ENCODE measurements at regions not wholly inside any gene's neighbourhood (a gene's known extent, or its start where the extent isn't known, plus 50 kb on each side); places are given as distances from the start of the nearest gene placed in this dataset.

GRCh38 chr2:125576558-125576957 lies 1079.4 kb upstream of the GYPC start:
- Histone ChIP-seq H3K27me3 (ENCODE audit: control insufficient read depth, insufficient read depth, low read length) (no peaks in the 10 kb centered on the region), H3K36me3 (ENCODE audit: control insufficient read depth, insufficient read depth, low read length) (no peaks in the 10 kb centered on the region), H3K9me3 (ENCODE audit: control insufficient read depth, low read depth, low read length) (no peaks in the 10 kb centered on the region), H3K4me1 (ENCODE audit: control insufficient read depth, insufficient read depth, low read length) (no peaks in the 10 kb centered on the region), H3K4me3 (ENCODE audit: low read length) (no peak overlapping the region), H3K27ac (ENCODE audit: low read length) (no peak overlapping the region)
- DNase-seq = no peak
- WGBS (ENCODE audit: insufficient coverage, low lambda C conversion rate) = 100% methylated on average over 2 of the region's 3 CpGs

- H3K4me3 ChIP-seq (ENCODE audit: low read length) = no peak overlapping the region
- no peaks in the 10 kb centered on the region for H3K27me3 ChIP-seq (ENCODE audit: control insufficient read depth, insufficient read depth, low read length)
- H3K4me1 ChIP-seq (ENCODE audit: control insufficient read depth, insufficient read depth, low read length) = no peaks in the 10 kb centered on the region
- H3K9me3 ChIP-seq (ENCODE audit: control insufficient read depth, low read depth, low read length) = no peaks in the 10 kb centered on the region
- no peaks in the 10 kb centered on the region for H3K36me3 ChIP-seq (ENCODE audit: control insufficient read depth, insufficient read depth, low read length)
- H3K27ac ChIP-seq (ENCODE audit: low read length) = no peak overlapping the region
- WGBS (ENCODE audit: insufficient coverage, low lambda C conversion rate) = no CpG with 5 or more reads among the region's 4 CpGs
- peak; percentile 4 to 11 for DNase-seq
These were observed 1074.4 kb upstream of the GYPC start for GRCh38 chr2:125581557-125581956.

GRCh38 chr2:125582516-125582915 lies 1073.4 kb upstream of the GYPC start:
- Histone ChIP-seq H3K4me3 (ENCODE audit: low read length) (no peak overlapping the region), H3K9me3 (ENCODE audit: control insufficient read depth, low read depth, low read length) (no peaks in the 10 kb centered on the region), H3K4me1 (ENCODE audit: control insufficient read depth, insufficient read depth, low read length) (no peaks in the 10 kb centered on the region), H3K36me3 (ENCODE audit: control insufficient read depth, insufficient read depth, low read length) (no peaks in the 10 kb centered on the region), H3K27ac (ENCODE audit: low read length) (no peak overlapping the region), H3K27me3 (ENCODE audit: control insufficient read depth, insufficient read depth, low read length) (no peaks in the 10 kb centered on the region)
- DNase-seq = no peak
- WGBS (ENCODE audit: insufficient coverage, low lambda C conversion rate) = no CpG with 5 or more reads among the region's 1 CpG

GRCh38 chr2:125584732-125585131 lies 1071.2 kb upstream of the GYPC start:
- Histone ChIP-seq H3K27ac (ENCODE audit: low read length) (no peak overlapping the region), H3K27me3 (ENCODE audit: control insufficient read depth, insufficient read depth, low read length) (no peaks in the 10 kb centered on the region), H3K9me3 (ENCODE audit: control insufficient read depth, low read depth, low read length) (no peaks in the 10 kb centered on the region), H3K4me3 (ENCODE audit: low read length) (no peak overlapping the region), H3K4me1 (ENCODE audit: control insufficient read depth, insufficient read depth, low read length) (no peaks in the 10 kb centered on the region), H3K36me3 (ENCODE audit: control insufficient read depth, insufficient read depth, low read length) (no peaks in the 10 kb centered on the region)
- no peak for DNase-seq
- 100% methylated on average over 1 of the region's 1 CpG for WGBS (ENCODE audit: insufficient coverage, low lambda C conversion rate)

GRCh38 chr2:125588780-125589179 lies 1067.2 kb upstream of the GYPC start:
- Histone ChIP-seq H3K27ac (ENCODE audit: low read length) (no peak overlapping the region), H3K4me1 (ENCODE audit: control insufficient read depth, insufficient read depth, low read length) (no peaks in the 10 kb centered on the region), H3K9me3 (ENCODE audit: control insufficient read depth, low read depth, low read length) (no peaks in the 10 kb centered on the region), H3K27me3 (ENCODE audit: control insufficient read depth, insufficient read depth, low read length) (no peaks in the 10 kb centered on the region), H3K4me3 (ENCODE audit: low read length) (no peak overlapping the region), H3K36me3 (ENCODE audit: control insufficient read depth, insufficient read depth, low read length) (no peaks in the 10 kb centered on the region)
- DNase-seq = no peak
- 100% methylated on average over 1 of the region's 1 CpG for WGBS (ENCODE audit: insufficient coverage, low lambda C conversion rate)

- Histone ChIP-seq H3K27ac (ENCODE audit: low read length) (no peak overlapping the region), H3K9me3 (ENCODE audit: control insufficient read depth, low read depth, low read length) (no peaks in the 10 kb centered on the region), H3K4me1 (ENCODE audit: control insufficient read depth, insufficient read depth, low read length) (no peaks in the 10 kb centered on the region), H3K4me3 (ENCODE audit: low read length) (no peak overlapping the region), H3K36me3 (ENCODE audit: control insufficient read depth, insufficient read depth, low read length) (no peaks in the 10 kb centered on the region), H3K27me3 (ENCODE audit: control insufficient read depth, insufficient read depth, low read length) (no peaks in the 10 kb centered on the region)
- no peak for DNase-seq
- 75% methylated on average over 1 of the region's 4 CpGs for WGBS (ENCODE audit: insufficient coverage, low lambda C conversion rate)
These were observed 1064.0 kb upstream of the GYPC start for GRCh38 chr2:125591954-125592353.

- no peaks in the 10 kb centered on the region for H3K36me3 ChIP-seq (ENCODE audit: control insufficient read depth, insufficient read depth, low read length)
- H3K4me1 ChIP-seq (ENCODE audit: control insufficient read depth, insufficient read depth, low read length) = no peaks in the 10 kb centered on the region
These were observed 1062.9 kb upstream of the GYPC start for GRCh38 chr2:125593036-125593435.

GRCh38 chr2:125596612-125597011 lies 1059.3 kb upstream of the GYPC start:
- Histone ChIP-seq H3K9me3 (ENCODE audit: control insufficient read depth, low read depth, low read length) (no peaks in the 10 kb centered on the region), H3K27ac (ENCODE audit: low read length) (no peak overlapping the region), H3K4me1 (ENCODE audit: control insufficient read depth, insufficient read depth, low read length) (no peaks in the 10 kb centered on the region), H3K36me3 (ENCODE audit: control insufficient read depth, insufficient read depth, low read length) (no peaks in the 10 kb centered on the region), H3K4me3 (ENCODE audit: low read length) (no peak overlapping the region), H3K27me3 (ENCODE audit: control insufficient read depth, insufficient read depth, low read length) (no peaks in the 10 kb centered on the region)
- WGBS (ENCODE audit: insufficient coverage, low lambda C conversion rate) = no CpG with 5 or more reads among the region's 3 CpGs
- no peak for DNase-seq

More at GRCh38 chr2:125593036-125593435, 1062.9 kb upstream of the GYPC start:
- Histone ChIP-seq H3K27ac (ENCODE audit: low read length) (no peak overlapping the region), H3K9me3 (ENCODE audit: control insufficient read depth, low read depth, low read length) (no peaks in the 10 kb centered on the region), H3K27me3 (ENCODE audit: control insufficient read depth, insufficient read depth, low read length) (no peaks in the 10 kb centered on the region), H3K4me3 (ENCODE audit: low read length) (no peak overlapping the region)
- WGBS (ENCODE audit: insufficient coverage, low lambda C conversion rate) = 80% methylated on average over 1 of the region's 2 CpGs
- DNase-seq = no peak

- DNase-seq = no peak
- H3K36me3 ChIP-seq (ENCODE audit: control insufficient read depth, insufficient read depth, low read length) = no peaks in the 10 kb centered on the region
These were observed 1040.5 kb upstream of the GYPC start for GRCh38 chr2:125615438-125615837.

GRCh38 chr2:125630377-125630776 lies 1025.6 kb upstream of the GYPC start:
- Histone ChIP-seq H3K27ac (ENCODE audit: low read length) (no peak overlapping the region), H3K36me3 (ENCODE audit: control insufficient read depth, insufficient read depth, low read length) (no peaks in the 10 kb centered on the region), H3K4me1 (ENCODE audit: control insufficient read depth, insufficient read depth, low read length) (no peaks in the 10 kb centered on the region), H3K4me3 (ENCODE audit: low read length) (no peak overlapping the region), H3K27me3 (ENCODE audit: control insufficient read depth, insufficient read depth, low read length) (no peaks in the 10 kb centered on the region), H3K9me3 (ENCODE audit: control insufficient read depth, low read depth, low read length) (no peaks in the 10 kb centered on the region)
- no peak for DNase-seq
- WGBS (ENCODE audit: insufficient coverage, low lambda C conversion rate) = no CpG with 5 or more reads among the region's 6 CpGs

More at GRCh38 chr2:125615438-125615837, 1040.5 kb upstream of the GYPC start:
- WGBS (ENCODE audit: insufficient coverage, low lambda C conversion rate) = no CpG with 5 or more reads among the region's 3 CpGs
- Histone ChIP-seq H3K4me3 (ENCODE audit: low read length) (no peak overlapping the region), H3K4me1 (ENCODE audit: control insufficient read depth, insufficient read depth, low read length) (no peaks in the 10 kb centered on the region), H3K9me3 (ENCODE audit: control insufficient read depth, low read depth, low read length) (no peaks in the 10 kb centered on the region), H3K27me3 (ENCODE audit: control insufficient read depth, insufficient read depth, low read length) (no peaks in the 10 kb centered on the region), H3K27ac (ENCODE audit: low read length) (no peak overlapping the region)

- H3K4me1 ChIP-seq (ENCODE audit: control insufficient read depth, insufficient read depth, low read length) = no peaks in the 10 kb centered on the region
- H3K36me3 ChIP-seq (ENCODE audit: control insufficient read depth, insufficient read depth, low read length) = no peaks in the 10 kb centered on the region
- no peak for DNase-seq
- no peak overlapping the region for H3K4me3 ChIP-seq (ENCODE audit: low read length)
- H3K27me3 ChIP-seq (ENCODE audit: control insufficient read depth, insufficient read depth, low read length) = no peaks in the 10 kb centered on the region
- H3K27ac ChIP-seq (ENCODE audit: low read length) = no peak overlapping the region
- H3K9me3 ChIP-seq (ENCODE audit: control insufficient read depth, low read depth, low read length) = no peaks in the 10 kb centered on the region
These were observed 1021.3 kb upstream of the GYPC start for GRCh38 chr2:125634662-125635061.
